ENCODE measurements at regions not wholly inside any gene's neighbourhood (a gene's known extent, or its start where the extent isn't known, plus 50 kb on each side); places are given as distances from the start of the nearest gene placed in this dataset.

- H3K4me1 ChIP-seq (ENCODE audit: insufficient read depth, low read length), result no peaks in the 10 kb centered on the region
- no peaks in the 10 kb centered on the region for H3K36me3 ChIP-seq (ENCODE audit: insufficient read depth, low read depth, low read length)
- no peaks in the 10 kb centered on the region for H3K27me3 ChIP-seq (ENCODE audit: insufficient read depth, low read length)
- no peaks in the 10 kb centered on the region for H3K9me3 ChIP-seq (ENCODE audit: insufficient read depth, low read depth, low read length)
- H3K27ac ChIP-seq (ENCODE audit: low read length), result no peak overlapping the region
- H3K4me3 ChIP-seq (ENCODE audit: low read length), result no peak overlapping the region
- H3K9ac ChIP-seq (ENCODE audit: low read depth, low read length), result no peak overlapping the region
Measured at GRCh38 chr11:87870086-87870485, 305.2 kb downstream of the RAB38 start.

- Histone ChIP-seq H3K4me1 (ENCODE audit: insufficient read depth, low read length) (no peaks in the 10 kb centered on the region), H3K27ac (ENCODE audit: low read length) (no peak overlapping the region), H3K9me3 (ENCODE audit: insufficient read depth, low read depth, low read length) (no peaks in the 10 kb centered on the region), H3K4me3 (ENCODE audit: low read length) (no peak overlapping the region), H3K9ac (ENCODE audit: low read depth, low read length) (no peak overlapping the region), H3K36me3 (ENCODE audit: insufficient read depth, low read depth, low read length) (no peaks in the 10 kb centered on the region), H3K27me3 (ENCODE audit: insufficient read depth, low read length) (no peaks in the 10 kb centered on the region)
Measured at GRCh38 chr11:87866951-87867350, 308.3 kb downstream of the RAB38 start.

GRCh38 chr11:87861030-87861429 lies 314.2 kb downstream of the RAB38 start:
- Histone ChIP-seq H3K9ac (ENCODE audit: low read depth, low read length) (no peak overlapping the region), H3K27me3 (ENCODE audit: insufficient read depth, low read length) (no peaks in the 10 kb centered on the region), H3K9me3 (ENCODE audit: insufficient read depth, low read depth, low read length) (no peaks in the 10 kb centered on the region), H3K4me3 (ENCODE audit: low read length) (0 out of 2 replicates have a peak overlapping the region, but pooled peaks have one; percentile 19), H3K36me3 (ENCODE audit: insufficient read depth, low read depth, low read length) (no peaks in the 10 kb centered on the region), H3K27ac (ENCODE audit: low read length) (no peak overlapping the region), H3K4me1 (ENCODE audit: insufficient read depth, low read length) (no peaks in the 10 kb centered on the region; the same call in 1 of the 2 replicates)

- H3K36me3 ChIP-seq (ENCODE audit: insufficient read depth, low read depth, low read length), result no peaks in the 10 kb centered on the region
Measured at GRCh38 chr11:87859636-87860035, 315.6 kb downstream of the RAB38 start.

GRCh38 chr11:87851827-87852226 lies 323.4 kb downstream of the RAB38 start:
- Histone ChIP-seq H3K27me3 (ENCODE audit: insufficient read depth, low read length) (no peaks in the 10 kb centered on the region), H3K27ac (ENCODE audit: low read length) (no peak overlapping the region), H3K4me1 (ENCODE audit: insufficient read depth, low read length) (no peaks in the 10 kb centered on the region), H3K9ac (ENCODE audit: low read depth, low read length) (no peak overlapping the region), H3K9me3 (ENCODE audit: insufficient read depth, low read depth, low read length) (no peaks in the 10 kb centered on the region), H3K36me3 (ENCODE audit: insufficient read depth, low read depth, low read length) (no peaks in the 10 kb centered on the region), H3K4me3 (ENCODE audit: low read length) (no peak overlapping the region)

More at GRCh38 chr11:87859636-87860035, 315.6 kb downstream of the RAB38 start:
- H3K27ac ChIP-seq (ENCODE audit: low read length), result no peak overlapping the region
- H3K27me3 ChIP-seq (ENCODE audit: insufficient read depth, low read length), result no peaks in the 10 kb centered on the region
- no peak overlapping the region for H3K4me3 ChIP-seq (ENCODE audit: low read length)
- no peak overlapping the region for H3K9ac ChIP-seq (ENCODE audit: low read depth, low read length)
- no peaks in the 10 kb centered on the region; the same call in 1 of the 2 replicates for H3K4me1 ChIP-seq (ENCODE audit: insufficient read depth, low read length)
- H3K9me3 ChIP-seq (ENCODE audit: insufficient read depth, low read depth, low read length), result no peaks in the 10 kb centered on the region

GRCh38 chr11:87851234-87851633 lies 324.0 kb downstream of the RAB38 start:
- Histone ChIP-seq H3K9ac (ENCODE audit: low read depth, low read length) (no peak overlapping the region), H3K4me1 (ENCODE audit: insufficient read depth, low read length) (no peaks in the 10 kb centered on the region), H3K27ac (ENCODE audit: low read length) (no peak overlapping the region), H3K36me3 (ENCODE audit: insufficient read depth, low read depth, low read length) (no peaks in the 10 kb centered on the region), H3K27me3 (ENCODE audit: insufficient read depth, low read length) (no peaks in the 10 kb centered on the region), H3K4me3 (ENCODE audit: low read length) (no peak overlapping the region), H3K9me3 (ENCODE audit: insufficient read depth, low read depth, low read length) (no peaks in the 10 kb centered on the region)

- no peak overlapping the region for H3K27ac ChIP-seq (ENCODE audit: low read length)
- no peaks in the 10 kb centered on the region for H3K36me3 ChIP-seq (ENCODE audit: insufficient read depth, low read depth, low read length)
- no peak overlapping the region for H3K4me3 ChIP-seq (ENCODE audit: low read length)
Measured at GRCh38 chr11:87849216-87849615, 326.0 kb downstream of the RAB38 start.

GRCh38 chr11:87840786-87841185 lies 334.5 kb downstream of the RAB38 start:
- H3K27me3 ChIP-seq (ENCODE audit: insufficient read depth, low read length), result no peaks in the 10 kb centered on the region
- H3K9ac ChIP-seq (ENCODE audit: low read depth, low read length), result no peak overlapping the region
- H3K4me1 ChIP-seq (ENCODE audit: insufficient read depth, low read length), result no peaks in the 10 kb centered on the region; the same call in 1 of the 2 replicates
- no peak overlapping the region for H3K27ac ChIP-seq (ENCODE audit: low read length)
- H3K4me3 ChIP-seq (ENCODE audit: low read length), result no peak overlapping the region
- no peaks in the 10 kb centered on the region for H3K9me3 ChIP-seq (ENCODE audit: insufficient read depth, low read depth, low read length)
- no peaks in the 10 kb centered on the region for H3K36me3 ChIP-seq (ENCODE audit: insufficient read depth, low read depth, low read length)

More at GRCh38 chr11:87849216-87849615, 326.0 kb downstream of the RAB38 start:
- Histone ChIP-seq H3K4me1 (ENCODE audit: insufficient read depth, low read length) (no peaks in the 10 kb centered on the region), H3K27me3 (ENCODE audit: insufficient read depth, low read length) (no peaks in the 10 kb centered on the region), H3K9me3 (ENCODE audit: insufficient read depth, low read depth, low read length) (no peaks in the 10 kb centered on the region), H3K9ac (ENCODE audit: low read depth, low read length) (no peak overlapping the region)

GRCh38 chr11:87832211-87832610 lies 343.0 kb downstream of the RAB38 start:
- H3K4me3 ChIP-seq (ENCODE audit: low read length), result no peak overlapping the region
- H3K27me3 ChIP-seq (ENCODE audit: insufficient read depth, low read length), result no peaks in the 10 kb centered on the region
- H3K4me1 ChIP-seq (ENCODE audit: insufficient read depth, low read length), result no peaks in the 10 kb centered on the region
- H3K9me3 ChIP-seq (ENCODE audit: insufficient read depth, low read depth, low read length), result no peaks in the 10 kb centered on the region
- no peak overlapping the region for H3K9ac ChIP-seq (ENCODE audit: low read depth, low read length)
- no peak overlapping the region for H3K27ac ChIP-seq (ENCODE audit: low read length)
- no peaks in the 10 kb centered on the region for H3K36me3 ChIP-seq (ENCODE audit: insufficient read depth, low read depth, low read length)

GRCh38 chr11:87820011-87820410 lies 355.2 kb downstream of the RAB38 start:
- Histone ChIP-seq H3K27ac (ENCODE audit: low read length) (no peak overlapping the region), H3K27me3 (ENCODE audit: insufficient read depth, low read length) (no peaks in the 10 kb centered on the region), H3K36me3 (ENCODE audit: insufficient read depth, low read depth, low read length) (no peaks in the 10 kb centered on the region), H3K9ac (ENCODE audit: low read depth, low read length) (no peak overlapping the region), H3K4me1 (ENCODE audit: insufficient read depth, low read length) (no peaks in the 10 kb centered on the region), H3K4me3 (ENCODE audit: low read length) (no peak overlapping the region), H3K9me3 (ENCODE audit: insufficient read depth, low read depth, low read length) (no peaks in the 10 kb centered on the region)

- Histone ChIP-seq H3K4me3 (ENCODE audit: low read length) (no peak overlapping the region), H3K36me3 (ENCODE audit: insufficient read depth, low read depth, low read length) (no peaks in the 10 kb centered on the region), H3K27ac (ENCODE audit: low read length) (no peak overlapping the region), H3K9me3 (ENCODE audit: insufficient read depth, low read depth, low read length) (no peaks in the 10 kb centered on the region), H3K4me1 (ENCODE audit: insufficient read depth, low read length) (no peaks in the 10 kb centered on the region), H3K9ac (ENCODE audit: low read depth, low read length) (no peak overlapping the region), H3K27me3 (ENCODE audit: insufficient read depth, low read length) (no peaks in the 10 kb centered on the region)
Measured at GRCh38 chr11:87819151-87819550, 356.1 kb downstream of the RAB38 start.

- no peak overlapping the region for H3K9ac ChIP-seq (ENCODE audit: low read depth, low read length)
- no peak overlapping the region for H3K27ac ChIP-seq (ENCODE audit: low read length)
- no peaks in the 10 kb centered on the region for H3K27me3 ChIP-seq (ENCODE audit: insufficient read depth, low read length)
- no peak overlapping the region for H3K4me3 ChIP-seq (ENCODE audit: low read length)
- no peaks in the 10 kb centered on the region for H3K9me3 ChIP-seq (ENCODE audit: insufficient read depth, low read depth, low read length)
- H3K36me3 ChIP-seq (ENCODE audit: insufficient read depth, low read depth, low read length), result no peaks in the 10 kb centered on the region
- no peaks in the 10 kb centered on the region for H3K4me1 ChIP-seq (ENCODE audit: insufficient read depth, low read length)
Measured at GRCh38 chr11:87812571-87813365, 362.5 kb downstream of the RAB38 start.
